NCI-H146 (cell line): ENCODE measurements at regions not wholly inside any gene's neighbourhood (a gene's known extent, or its start where the extent isn't known, plus 50 kb on each side); places are given as distances from the start of the nearest gene placed in this dataset.
A peak's percentile ranks its signal among the peaks of the same experiment; 100 is the strongest.
"Not testable (repeated sequence)": the region's sequence is repeated elsewhere in the genome, so short reads cannot be mapped to it uniquely, and the experiment has no call there.

Experiments
- DNase-seq: peaks from one replicate; lab custom pipeline; 2025; lab: John Stamatoyannopoulos, UW

DNA sequence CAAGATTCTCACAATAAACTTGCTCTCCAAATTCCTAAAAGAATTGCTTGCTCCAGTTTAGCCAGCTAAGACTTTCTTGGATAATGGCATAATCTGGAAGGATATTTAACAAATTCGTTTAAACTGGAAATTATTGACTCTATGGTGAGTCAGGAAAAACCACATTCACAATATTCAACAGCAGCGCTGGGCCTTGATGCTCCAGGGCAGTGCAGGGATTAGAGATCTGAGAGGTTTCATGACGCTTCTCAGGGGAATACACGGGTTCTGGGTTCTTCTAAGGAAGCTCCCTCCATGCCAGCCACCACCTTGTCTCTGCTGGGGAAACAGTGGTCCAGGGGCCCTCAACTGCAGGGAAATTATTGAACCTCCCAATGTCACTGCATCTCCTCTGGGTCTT, 123.3 kb upstream of the FAM20C start:
- not testable (repeated sequence) for DNase-seq

DNA sequence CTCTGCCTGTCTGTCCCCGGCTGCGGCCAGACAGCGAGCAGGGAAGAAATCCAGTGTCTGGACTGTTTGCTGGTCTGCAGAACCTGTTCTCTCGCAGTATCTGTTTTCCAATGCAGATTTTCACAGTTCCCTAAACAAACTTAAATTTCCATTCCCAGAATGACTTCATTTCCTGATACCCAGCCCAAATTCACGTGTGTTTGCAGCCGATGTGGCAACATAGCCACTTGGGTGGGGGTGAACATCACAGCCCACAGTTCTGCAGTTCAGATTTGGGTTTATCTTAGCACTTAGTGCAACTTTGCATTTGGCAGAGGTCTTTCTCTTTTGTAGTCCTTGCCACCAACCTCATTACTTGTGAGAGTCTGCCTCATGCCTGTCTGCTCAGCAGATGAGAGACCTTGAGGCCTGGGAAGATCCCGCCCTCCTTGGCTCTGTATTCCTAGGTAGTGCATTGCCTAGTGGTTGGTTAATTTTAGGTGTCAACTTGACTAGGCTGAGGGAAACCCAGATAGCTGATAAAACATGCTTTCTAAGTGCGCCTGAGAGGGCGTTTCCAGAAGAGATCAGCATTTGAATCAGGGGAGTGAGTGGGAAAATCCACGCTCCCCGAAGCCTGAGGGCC, 122.8 kb upstream of the FAM20C start:
- DNase-seq: not testable (repeated sequence)

DNA sequence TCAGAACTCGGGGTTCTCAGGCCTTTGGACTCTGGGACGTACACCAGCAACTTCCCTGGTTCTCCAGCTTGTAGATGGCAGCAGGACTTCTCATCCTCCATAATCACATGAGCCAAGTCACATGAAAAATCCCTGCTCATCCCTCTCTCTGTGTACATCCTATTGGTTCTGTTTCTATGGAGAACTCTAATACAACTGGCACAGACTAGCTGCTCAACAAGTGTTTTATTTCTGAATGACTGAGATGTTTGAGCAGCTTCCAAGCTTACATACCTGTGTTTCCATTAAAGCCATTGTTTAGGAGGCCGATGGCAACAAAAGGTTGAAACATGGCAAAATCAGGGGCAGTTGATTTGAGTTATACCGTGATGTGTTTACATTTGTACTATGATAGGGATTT, 122.2 kb upstream of the FAM20C start:
- not testable (repeated sequence) for DNase-seq

- DNase-seq: not testable (repeated sequence)
These were observed 121.4 kb upstream of the FAM20C start for GRCh38 chr7:70989-71388.

DNA sequence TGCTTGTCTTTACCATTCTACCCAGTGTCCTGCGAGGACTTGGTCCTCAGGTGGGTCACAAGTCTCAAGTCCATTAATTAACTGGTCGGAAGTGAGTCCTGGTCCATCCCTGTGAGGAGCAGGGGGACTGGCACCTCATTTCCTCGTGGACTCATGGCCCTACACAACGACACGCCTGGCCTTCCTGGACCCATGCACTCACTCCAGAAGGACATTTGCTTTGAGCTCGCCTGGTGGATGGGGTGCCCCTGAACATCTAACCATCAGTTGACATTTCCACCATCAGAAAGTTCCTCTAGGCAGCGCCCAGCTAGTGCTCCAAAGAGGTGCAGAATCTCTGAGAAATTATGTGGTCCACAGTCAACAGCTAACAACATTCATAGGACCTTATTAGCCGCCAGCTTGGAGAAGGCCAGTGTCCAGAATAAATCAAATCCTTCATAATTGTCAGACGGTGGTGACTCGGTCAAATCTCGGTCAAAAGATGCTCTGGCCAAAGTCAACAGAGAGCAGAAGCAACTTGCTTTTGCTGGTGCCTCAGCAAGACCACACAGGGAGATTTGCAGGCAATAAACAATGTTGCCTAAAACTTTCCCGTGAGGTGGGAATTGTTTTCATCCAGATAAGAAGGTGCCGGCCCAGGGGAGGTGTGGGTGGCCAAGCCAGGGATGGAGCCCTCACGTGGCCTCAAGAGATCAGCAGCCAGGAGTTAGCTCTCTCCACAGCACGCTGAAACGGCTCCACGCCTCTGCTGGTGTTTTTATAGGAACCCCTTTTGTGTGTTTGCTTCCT, 119.9 kb upstream of the FAM20C start:
- DNase-seq: not testable (repeated sequence)

DNA sequence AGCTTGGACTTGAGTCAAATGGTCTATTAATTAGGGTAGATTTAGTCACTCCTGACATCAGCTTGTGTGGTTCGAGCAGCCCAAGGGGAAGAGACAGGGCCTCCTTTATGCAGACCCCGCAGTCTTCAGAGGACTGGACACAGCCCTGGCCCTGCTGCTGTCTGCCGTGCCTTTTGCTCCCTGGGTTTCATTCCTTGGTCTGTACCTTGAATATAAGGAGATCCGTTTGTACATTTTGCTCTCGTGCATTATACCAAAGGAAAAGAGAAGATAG, 119.4 kb upstream of the FAM20C start:
- DNase-seq: not testable (repeated sequence)

DNA sequence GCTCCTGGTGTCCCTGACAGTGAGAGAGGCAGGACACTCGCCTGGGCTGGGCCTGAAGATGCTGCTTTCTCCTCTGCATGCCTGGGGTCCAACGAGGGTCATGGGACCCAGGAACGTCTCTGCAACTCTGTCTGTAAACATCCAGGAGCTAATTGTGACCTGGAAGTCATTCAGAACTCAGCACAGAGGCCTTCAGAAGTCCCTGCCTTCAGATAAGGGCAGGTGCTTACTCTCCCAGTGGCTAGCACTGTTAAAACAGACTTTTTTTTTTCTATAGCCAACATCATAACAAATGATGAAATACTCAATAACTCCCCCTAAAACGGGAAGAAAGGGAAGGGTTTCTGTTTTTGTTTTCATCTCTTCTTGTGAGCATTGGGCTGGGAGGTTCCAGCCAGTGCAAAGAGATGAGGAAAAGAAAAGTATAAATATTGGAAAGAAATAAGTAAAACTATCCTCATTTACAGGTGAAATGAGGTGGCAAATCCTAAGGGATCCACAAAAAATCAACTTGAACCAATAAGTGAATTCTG, 118.3 kb upstream of the FAM20C start:
- not testable (repeated sequence) for DNase-seq

DNA sequence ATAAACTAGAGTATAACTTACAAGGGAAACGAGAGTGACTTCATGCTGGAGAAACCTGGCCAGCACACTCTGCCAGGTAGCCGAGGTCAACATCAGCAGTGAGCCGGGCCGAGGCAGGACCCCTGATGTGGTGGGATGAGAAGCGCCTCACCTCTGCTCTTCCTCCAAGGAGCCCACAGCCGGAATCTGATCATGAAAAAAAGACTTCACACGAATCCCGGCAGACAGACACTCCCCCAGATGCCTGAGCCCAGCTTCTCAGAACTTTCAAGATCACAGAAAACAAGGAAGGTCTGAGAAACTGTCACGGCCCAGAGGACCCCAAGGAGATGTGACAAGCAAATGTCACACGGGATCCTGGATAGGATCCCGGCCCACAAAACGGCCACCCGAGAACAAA, 116.9 kb upstream of the FAM20C start:
- DNase-seq: not testable (repeated sequence)

- not testable (repeated sequence) for DNase-seq
These were observed 116.2 kb upstream of the FAM20C start for GRCh38 chr7:76202-76601.

DNA sequence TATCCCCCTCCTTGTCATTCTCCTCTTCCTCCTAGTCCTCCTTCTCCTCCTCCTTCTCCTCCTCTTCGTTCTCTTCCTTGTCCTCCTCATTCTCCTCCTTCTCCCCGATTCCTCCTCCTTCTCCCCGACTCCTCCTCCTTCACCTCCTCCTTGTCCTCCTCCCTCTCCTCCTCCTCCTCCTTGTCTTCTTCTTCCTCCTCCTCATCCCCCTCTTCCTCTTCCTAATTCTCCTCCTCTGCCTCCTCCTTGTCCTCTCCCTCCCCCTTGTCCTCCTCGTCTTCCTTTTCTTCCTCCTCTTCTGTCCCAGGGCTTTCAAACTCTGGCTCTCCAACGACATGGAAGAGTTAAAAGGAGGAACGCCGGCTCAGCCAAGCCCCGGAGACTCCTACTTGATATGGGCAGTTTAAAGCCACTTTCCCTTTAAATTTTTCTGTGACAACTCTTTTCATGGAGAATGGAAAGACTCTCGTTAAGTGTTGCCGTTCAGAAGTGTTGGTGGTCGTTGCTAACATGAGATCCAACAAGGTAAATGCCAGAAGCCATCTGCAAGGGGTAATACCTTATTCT, 115.5 kb upstream of the FAM20C start:
- not testable (repeated sequence) for DNase-seq

- DNase-seq: not testable (repeated sequence)
These were observed 113.5 kb upstream of the FAM20C start for GRCh38 chr7:78862-79261.

- DNase-seq: not testable (repeated sequence)
These were observed 112.8 kb upstream of the FAM20C start for GRCh38 chr7:79400-80055.

DNA sequence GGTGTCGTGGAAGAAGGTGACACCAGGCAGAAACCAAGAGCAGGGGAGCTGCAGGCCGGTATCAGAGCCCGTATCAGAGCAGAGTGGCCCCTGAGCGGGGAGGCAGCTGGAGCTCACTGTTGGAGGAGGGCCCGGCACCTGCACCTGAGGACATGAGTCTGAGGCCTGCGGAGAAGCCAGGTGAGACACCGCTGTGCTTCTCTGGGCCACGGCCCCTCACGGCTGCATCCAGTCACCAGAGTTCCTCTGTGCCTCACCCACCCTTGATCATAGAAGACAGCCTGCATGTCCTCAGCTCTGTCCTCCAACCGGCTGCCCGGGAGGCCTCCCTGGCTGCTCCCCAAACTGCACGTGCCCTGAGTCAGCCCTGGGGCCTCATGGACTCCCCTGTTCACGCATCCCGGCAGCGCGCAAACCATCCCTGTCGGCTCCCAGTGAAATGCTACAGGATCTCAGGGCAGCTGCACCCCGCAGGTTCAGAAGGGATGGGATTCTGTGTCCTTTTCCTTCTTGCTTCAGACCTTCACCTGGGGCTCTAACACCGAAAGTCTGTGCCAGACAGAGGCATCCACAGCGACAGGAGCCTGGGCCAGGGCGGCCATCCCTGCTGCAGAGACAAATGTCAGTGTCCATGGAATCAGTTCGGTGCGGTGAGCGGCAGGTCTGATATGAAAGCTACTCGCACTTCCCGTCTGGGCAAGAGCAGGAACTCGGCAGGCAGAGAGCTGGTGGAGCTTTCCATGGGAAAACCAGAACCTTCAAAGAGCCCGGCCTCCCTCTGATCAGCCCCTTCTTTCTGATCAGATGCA, 111.9 kb upstream of the FAM20C start:
- no peak for DNase-seq

- DNase-seq: no peak
These were observed 111.1 kb upstream of the FAM20C start for GRCh38 chr7:81068-81925.

DNA sequence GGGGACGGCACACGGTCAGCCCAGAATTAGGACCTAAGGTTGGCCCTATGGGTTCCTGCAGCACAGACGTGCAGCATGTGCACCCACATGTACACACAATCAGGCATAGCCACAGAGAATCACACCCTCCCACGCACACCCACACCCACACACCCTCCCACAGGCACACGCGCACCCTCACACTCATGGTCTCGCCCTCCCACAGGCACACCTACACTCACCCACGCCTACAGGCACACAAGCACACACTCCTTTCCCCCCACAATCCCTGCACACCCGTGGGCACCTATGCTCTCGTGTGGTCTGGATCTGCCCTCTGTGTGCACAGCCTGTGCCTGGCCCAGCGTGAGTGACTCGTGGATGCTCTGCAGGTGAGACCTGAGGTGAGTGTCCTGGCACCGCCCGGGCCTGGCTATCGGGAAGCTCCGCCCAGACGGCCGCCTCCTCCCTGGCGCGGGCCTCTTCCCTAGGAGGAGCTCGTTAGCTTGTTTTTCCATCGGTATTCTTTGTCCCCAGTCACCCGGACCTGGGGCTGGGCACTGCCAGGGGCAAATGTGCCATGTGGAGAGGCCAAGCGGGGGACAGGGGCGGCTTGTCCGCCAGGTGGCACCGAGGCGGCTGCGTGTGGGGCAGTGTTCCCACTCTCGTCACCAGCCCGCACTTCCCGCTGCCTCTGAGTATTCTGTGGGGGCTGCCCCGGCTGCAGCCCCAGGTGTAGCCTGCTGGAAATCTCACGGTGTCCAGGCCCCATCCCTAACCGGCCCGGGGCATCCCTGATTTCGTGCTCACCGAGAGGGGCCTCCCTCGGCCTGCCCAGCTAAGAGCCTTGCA, 110.2 kb upstream of the FAM20C start:
- peak; percentile 22 for DNase-seq

GRCh38 chr7:82757-83155, 109.6 kb upstream of the FAM20C start:
- no peak for DNase-seq

DNA sequence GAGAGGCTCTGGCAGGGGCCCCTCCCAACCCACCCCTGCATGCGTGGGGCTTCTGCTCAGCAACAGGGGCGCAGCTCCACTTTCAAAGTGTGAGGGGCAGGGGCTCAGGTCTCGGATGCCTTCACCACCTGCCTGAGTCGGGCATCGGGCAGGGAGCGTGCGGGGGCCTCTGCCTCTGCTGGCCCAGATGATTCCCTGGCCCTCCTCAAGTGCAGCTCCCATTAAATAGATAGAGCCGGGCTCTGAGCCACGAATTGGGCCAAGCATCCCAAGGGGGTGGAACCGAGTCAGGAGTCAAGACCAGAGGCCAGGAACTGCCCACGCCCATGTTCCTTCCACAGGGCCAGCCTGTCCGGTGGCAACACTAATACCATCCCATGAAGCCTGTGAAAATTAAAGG, 108.9 kb upstream of the FAM20C start:
- no peak for DNase-seq

DNA sequence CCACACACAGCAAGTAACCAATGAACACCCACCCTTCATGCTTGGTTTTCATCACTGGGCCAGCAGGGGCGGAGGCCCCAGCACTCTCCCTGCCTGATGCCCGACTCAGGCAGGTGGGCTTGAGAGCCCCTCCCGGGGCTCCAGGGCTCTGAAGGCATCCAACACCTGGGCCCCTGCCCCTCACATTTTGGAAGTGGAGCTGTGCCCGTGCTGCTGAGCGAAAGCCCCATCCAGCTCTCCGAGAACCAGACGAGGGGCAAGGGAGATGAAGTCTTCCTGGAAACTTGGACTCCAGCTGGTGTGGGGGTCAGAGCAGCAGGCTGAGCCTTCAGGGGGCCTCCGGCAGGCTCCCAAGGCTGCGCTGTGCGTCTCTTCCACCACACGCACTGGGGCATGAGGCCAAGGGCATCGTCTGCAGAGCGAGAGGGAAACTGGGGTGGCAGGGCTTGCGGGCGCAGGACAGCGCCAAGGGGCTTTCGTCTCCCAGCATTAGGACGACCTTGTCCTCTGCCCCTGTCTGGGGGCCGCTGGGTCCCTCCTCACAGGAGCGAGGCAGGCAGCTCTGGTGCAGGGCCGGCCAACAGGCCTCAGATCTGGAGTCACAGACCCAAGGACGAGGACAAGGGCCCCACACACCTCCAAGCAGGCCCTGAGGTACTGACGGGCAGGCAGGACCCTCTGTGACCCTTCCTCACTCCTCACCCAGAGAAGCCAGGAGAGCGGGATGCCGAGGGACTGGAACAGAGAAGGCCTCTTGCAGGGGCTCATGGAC, 108.3 kb upstream of the FAM20C start:
- DNase-seq: no peak

GRCh38 chr7:84633-85020, 107.7 kb upstream of the FAM20C start:
- no peak for DNase-seq
